HG03378 (cell line): ENCODE measurements at regions not wholly inside any gene's neighbourhood (a gene's known extent, or its start where the extent isn't known, plus 50 kb on each side); places are given as distances from the start of the nearest gene placed in this dataset.
A peak's percentile ranks its signal among the peaks of the same experiment; 100 is the strongest.
"Not testable (repeated sequence)": the region's sequence is repeated elsewhere in the genome, so short reads cannot be mapped to it uniquely, and the experiment has no call there.

Experiments used
- ATAC-seq: cut with Tn5 transposase; IDR thresholded peaks from one replicate; pipeline ENCODE4 v1.9.1; 2021; ENCODE audit warnings: mild to moderate bottlenecking, moderate library complexity; ENCODE audit not compliant: unreplicated experiment

DNA sequence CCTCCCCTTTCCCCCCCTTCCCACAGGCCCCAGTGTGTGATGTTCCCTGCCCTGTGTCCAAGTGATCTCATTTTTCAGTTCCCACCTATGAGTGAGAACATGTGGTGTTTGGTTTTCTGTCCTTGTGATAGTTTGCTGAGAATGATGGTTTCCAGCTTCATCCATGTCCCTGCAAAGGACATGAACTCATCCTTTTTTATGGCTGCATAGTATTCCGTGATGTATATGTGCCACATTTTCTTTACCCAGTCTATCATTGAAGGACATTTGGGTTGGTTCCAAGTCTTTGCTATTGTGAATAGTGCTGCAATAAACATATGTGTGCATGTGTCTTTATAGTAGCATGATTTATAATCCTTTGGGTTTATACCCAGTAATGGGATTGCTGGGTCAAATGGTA lies 106.0 kb upstream of the CADM1 start:
- not testable (repeated sequence) for ATAC-seq

DNA sequence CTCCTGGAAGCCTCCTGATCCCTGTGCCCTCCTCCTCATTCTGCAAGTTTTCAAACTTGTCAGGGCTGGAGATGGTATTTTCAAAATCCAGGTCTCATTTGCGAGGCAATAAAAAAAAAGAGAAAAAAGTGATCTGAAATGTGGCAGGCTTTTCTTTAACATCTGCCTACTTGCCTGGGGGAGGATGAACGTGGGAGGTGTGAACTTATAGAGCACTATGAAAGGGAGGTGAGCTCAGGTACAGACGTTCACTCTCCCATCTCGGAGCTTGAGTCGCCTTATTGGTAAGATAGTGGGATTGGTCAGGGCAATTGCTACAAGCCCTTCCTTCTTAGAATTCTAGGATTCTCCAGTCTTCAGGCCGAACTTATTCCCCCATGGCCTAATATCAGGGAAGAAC lies 104.8 kb upstream of the CADM1 start:
- no peak for ATAC-seq

DNA sequence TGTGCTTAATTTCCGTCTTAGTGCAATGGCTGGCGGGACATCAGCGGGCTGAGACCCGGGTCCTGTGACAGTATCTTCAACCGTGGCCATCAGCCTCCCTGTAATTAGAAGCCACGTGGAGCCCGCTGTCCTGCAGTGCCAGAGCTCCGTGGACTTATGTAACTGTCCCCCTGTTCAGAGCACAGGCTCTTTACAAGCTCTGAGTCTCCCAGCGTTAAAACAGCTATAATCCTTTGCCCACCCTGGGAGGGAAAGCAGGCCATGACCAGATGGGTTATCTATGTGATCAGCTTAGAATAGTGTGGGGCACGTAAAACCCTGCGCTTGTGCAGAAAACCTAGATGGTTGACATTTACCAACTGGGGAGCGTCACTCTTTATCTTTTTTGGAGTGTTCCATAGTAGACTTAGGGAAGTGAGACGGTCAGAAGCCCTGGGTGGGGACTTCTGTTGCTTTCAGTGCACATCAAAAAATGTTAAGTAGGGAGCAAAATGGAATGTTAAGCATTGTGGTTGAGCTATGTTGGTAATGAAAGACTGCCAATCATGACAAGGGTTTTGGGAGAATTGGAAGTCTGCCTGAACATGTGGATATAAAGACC lies 103.5 kb upstream of the CADM1 start:
- ATAC-seq: no peak

DNA sequence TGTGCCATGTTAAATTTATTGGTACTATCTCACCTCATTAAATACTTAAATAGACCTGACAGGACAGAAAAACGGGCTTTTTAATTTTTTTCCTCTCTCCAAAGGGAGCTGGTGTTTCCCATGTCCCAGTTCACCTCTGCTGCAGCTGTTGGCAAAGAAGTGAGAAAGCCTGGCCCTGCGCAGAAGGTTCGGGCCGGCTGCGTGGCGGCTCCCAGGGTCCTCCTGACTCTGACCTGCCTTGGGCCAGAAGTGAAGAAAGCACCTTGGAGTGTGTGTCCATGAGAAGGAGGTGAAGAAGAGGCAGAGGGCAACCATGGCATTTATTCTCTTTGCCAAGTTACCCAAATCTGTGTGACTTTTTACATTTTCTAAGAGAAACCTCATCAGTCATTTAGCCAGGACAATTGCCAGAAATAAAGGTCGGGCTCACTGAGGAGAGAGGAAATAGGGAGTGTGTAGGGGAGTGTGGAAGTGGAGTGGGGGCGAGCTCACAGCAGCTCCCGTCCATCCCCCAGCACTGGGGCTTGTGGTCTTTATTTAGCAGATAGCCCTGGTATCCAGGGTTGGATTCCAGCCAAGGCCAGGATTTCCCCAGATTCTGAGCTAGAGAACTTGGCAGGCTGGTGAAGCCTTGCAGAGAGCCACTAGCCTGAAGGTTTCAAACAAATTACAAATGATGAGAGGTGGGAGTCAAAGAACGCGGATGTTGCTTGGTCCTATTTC lies 102.4 kb upstream of the CADM1 start:
- no peak for ATAC-seq

DNA sequence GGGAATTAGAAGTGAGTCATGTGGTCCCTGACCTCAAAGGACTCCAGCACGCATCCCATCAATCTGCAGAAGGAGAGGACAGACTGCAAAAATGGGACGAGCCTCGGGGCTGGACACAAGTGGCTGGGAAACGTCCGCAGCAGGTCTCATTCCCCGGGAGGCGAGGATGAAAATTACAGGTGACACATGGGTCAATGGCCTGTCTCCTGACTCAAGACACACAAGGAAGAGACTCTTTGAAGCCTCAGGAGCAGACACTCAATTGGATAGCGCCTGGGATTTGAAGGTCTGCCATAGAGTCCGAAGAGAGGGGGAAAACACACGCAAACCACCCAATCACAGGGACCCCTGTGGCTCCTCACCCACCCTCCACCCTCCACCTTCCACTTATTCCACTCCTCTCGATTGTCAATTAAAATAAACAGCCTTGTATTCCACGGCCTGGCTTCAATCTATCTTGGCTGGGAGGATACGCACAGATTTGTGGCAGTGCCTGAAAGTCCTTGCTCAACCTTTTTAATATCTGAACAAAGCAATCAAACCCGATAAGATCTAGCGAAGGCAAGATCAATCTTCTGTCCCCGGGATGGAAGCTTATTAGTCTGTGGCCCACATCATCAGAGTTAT lies 101.8 kb upstream of the CADM1 start:
- no peak for ATAC-seq

DNA sequence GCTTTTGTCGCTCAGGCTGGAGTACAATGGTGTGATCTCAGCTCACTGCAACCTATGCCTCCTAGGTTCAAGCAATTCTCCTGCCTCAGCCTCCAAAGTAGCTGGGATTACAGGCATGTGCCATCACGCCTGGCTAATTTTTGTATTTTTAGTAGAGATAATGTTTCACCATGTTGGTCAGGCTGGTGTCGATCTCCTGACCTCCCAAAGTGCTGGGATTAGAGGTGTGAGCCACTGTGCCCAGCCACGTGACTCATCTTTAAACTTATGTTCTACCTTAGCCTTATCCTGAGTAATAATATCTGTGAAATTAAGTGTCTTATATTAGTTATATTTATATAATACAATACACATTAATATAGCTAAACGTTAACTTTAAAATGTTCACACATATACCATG lies 101.2 kb upstream of the CADM1 start:
- not testable (repeated sequence) for ATAC-seq

DNA sequence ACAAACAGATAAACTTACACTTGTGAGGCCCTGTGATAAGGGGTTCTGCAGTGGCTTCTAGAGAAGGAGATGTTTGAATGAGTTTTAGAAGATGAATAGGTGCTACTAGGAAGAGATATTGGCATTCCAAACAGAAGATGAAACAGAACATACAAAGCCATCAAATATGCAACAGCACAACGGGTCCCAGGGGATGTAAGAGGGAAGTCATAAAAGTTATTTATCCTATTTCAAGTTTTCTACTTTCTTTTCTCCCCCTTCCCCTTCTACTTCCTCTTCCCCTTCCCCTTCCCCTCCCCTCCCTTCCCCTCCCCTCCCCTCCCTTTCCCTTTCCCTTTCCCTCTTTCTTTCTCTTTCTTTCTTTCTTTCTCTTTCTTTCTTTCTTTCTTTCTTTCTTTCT lies 94.9 kb upstream of the CADM1 start:
- ATAC-seq: no peak

DNA sequence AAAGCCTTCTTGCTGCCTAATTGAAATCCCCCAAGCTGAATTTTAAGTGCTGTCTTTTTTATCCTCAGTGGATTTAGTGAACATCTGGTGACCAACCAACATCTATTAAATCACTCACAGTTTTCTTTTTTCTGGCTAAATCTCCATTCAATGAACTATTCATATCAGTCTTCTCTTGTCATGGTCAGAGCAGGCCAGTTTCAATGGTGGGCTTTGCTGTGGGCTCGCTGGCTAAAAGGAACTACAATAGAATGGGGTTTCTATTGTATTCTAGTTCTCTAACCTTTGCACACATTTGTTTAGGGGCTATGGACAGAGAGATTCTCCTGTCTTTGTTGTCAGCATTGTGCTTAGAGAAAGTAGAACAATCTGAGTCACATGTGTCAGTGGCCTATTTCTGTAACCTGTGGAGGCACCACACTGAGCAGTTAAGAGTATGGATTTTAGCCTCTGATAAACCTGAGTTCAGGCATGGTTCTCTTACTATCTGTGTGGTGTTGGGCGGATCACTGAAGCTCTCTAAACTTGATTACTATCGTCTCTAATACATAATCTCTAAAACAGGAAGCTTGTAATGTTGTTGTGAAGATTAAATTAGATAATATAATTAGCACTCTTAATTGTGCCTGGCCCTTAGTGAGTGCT lies 94.2 kb upstream of the CADM1 start:
- ATAC-seq: no peak

DNA sequence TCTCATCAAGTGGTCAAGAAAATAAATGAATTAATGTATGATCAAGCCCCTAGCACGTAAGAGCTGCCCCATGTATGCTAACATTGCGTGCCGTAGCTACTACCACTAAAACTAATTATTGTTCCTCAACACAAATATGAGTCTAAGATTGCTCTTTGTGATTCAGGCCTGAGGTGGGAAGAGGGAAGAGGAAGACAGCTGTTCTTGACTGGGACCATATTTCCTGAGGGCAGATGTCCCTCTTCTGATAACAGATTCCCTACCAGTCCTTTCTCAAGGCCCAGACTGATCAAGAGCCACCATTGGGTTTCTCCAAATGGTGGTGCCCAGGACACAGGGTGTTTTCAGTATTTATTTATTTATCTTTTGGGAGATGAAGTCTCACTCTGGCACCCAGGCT lies 87.2 kb upstream of the CADM1 start:
- no peak for ATAC-seq

DNA sequence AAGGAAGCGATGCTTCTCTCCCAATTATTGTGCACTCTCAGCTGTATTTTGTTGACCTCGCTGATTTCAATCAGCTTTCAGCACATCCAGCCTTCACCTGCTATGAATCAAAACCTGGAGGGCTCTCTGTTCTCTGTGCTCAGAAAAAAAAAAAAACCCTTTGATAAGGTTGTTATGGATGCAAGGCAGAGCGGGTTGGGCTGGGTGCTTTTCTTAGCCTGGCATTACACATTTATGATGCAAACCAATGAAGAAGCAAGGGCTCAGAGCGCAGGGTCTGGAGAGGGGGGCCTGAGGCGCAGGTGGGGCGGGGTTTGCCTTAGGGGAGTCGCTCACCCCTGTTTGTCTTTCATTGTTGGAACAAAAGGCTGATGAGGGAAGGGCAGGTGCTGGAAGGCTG lies 86.0 kb upstream of the CADM1 start:
- no peak for ATAC-seq

DNA sequence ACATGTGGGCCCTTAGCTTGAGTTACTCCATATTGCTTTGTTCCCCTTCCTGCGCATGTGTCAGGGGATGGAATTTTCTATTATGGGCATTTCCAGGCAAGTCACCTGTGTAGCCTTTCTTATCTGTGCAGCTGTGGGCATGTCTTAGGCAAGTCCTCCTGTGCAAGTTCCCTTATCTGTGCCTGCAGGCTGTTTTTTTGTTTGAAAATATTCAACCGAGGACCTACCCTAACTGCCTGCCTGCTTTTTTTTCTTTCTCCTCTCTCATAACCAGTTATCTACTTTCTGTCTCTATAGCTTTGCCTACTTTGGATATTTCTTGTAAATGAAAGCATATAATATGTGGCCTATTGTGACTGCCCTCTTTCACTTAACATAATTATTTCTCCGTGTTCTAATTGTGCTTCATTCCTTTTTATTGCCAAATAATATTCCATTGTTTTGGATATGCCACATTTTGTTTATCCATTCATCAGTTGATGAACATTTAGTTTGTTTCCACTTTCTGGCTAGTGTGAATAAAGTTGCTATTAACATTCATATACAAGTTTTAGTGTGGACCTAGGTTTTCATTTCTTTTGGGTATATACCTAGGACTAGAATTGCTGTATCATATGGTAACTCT lies 83.6 kb upstream of the CADM1 start:
- ATAC-seq: no peak

DNA sequence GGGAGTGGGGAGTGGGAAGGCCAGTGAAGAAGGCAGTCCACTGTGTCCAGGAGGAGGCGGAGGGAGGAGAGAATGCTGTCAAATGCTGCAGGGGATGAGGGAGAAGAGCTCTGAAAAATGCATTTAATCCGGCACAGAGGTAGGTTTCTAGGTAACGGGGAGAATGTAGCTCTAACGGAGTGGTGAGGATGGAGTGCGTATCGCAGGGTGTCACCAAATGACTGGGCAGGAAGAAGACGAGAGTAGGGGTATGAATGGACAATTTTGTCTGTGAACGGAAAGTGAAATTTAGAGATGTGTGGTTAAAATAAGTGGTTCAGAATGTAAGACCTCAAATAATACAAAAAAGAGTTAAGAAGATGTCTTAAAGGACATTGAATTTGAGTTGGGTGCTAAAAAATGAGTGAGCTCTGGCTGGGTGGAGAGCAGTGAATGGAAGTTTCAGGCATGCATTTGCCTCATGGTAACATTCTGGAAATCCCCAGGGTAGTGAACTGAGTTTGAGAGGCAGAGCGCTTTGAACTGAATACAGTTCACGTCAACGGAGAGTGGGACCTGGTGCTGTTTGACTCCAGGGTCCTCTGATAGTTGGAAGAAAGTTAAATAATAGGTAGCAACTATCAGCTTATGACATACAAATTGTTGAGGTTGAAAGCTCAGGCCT lies 81.3 kb upstream of the CADM1 start:
- peak; percentile 66 for ATAC-seq

DNA sequence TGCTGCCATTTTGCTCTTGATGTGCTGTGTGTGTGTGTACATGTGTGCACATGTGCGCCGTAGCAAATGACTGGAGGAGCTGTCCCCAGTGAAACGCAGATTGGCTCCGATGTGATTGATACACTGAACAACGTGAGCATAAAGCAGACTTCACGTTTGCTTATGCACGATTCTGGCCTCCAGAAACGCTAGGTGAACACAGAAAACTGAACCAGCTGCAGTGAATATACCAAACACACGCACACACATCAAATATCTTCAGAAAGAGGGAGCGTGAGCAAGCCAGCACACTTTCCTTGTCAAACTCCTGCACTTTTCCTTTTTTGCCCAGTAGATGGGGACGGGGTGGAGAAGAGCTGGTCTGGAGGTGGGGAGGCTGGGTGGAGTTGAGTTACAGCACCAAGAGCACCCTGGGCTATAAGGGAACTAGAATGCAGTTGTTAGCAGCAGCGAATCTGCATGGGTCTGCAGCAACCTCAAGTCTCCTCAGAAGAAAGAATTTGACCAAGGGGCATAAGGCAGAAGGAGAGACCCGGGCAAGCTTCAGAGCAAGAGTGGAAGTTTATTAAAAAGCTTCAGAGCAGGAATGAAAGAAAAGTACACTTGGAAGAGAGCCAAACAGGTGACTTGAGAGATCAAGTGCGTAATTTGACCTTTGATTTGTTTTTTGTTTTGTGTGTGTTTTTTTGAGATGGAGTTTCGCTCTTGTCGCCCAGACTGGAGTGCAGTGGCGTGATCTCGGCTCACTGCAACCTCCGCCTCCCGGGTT lies 77.8 kb upstream of the CADM1 start:
- no peak for ATAC-seq

DNA sequence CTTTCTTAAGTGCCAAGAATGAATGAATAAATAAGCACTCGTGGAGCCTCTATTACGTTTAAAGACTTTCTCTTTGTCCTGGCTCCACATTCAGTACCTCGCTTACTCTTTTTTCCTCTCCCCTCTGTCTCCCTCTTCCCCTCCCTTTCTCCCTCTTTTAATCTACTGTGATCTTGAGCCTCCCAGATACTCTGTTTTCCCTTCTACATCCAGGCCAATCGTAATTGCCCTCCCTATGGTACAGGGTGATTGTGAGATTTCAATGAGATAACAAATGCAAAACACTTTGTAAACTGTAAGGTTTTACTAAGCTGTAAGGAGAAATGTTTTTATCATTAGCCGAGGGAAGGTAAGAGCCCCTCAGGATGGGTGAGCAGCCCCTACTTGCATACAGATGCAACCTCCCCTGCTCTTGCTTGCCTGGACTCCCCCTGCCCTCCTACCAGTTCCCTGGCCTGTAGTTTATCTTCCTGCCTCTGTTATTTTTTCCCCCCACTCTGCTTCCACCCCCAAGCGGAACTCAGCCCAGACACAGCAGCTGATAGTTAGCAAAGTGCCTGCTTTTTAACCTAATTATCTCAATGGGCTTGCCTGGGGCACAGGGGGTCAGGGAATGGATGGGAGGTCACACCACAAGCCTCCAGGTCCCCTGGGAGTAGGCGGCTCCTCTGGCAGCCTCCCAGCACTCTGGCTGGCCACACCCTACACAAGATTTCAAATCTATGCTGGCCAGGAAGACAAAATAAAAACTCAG lies 76.9 kb upstream of the CADM1 start:
- no peak for ATAC-seq

DNA sequence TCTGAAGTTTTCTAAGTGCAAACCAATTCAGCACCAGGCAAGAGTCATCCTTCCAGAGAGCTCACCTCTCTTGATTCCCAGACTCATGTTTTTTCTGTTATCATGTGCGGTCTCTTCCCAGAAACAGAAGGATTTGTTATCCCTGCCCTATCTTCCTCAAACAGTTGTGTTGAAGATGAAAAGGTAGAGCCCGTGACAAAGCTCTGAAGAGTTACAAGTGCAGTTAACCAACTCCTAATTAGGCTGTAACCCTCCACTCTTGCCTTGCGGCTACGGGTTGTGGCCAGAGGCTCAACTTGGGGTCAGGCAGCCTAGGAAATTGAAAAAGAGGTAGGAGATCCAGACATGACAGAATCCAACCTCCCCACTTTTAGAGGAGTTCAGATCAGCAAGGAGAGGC lies 76.2 kb upstream of the CADM1 start:
- no peak for ATAC-seq

DNA sequence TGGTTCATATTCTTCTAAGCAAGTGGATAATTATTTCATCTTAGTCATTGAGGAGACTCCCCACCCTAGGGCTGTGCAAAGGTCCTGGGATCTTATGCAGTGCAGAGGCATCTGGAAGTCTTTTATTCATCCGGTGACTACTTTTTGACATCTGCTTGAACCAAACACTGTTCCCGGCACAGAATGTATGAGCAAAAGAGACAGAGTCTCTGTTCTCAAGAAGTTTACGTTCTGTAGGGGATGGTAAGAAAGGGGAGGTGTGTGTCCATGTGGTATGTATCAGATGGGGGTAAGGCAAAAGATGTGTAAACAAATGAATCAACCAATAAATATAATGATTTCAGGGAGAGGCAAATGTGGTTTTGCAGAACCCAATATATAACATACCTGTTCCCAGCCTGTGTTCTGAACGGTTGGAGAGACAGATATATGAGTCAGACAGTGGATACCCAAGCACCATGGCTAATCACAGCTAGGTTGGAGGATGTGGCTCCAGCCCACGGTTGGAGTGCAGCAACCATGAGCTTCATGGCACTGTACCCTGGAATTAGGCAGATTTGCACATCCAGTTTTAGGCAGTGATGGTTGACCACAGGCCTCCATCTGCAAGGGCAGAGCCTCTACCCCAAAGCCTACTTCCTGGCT lies 75.1 kb upstream of the CADM1 start:
- no peak for ATAC-seq

DNA sequence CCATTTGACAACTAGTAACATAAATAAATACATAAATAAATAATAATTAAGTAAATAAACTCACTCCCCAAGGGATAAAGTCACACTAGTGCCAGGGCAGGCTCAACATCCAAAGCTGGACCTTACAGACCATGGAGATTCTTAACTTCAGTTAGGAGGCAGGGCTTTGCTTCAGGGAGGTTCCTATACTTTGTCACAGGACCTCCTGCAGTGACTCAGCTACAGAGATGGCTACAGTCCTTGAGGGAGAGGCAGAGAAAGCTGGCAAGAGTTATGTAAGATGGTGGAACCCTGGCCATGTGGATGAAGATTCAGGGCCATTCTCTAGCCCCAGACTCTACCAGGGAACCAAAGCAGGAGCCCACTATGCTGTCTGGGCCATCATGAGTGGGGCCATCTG lies 74.1 kb upstream of the CADM1 start:
- no peak for ATAC-seq

DNA sequence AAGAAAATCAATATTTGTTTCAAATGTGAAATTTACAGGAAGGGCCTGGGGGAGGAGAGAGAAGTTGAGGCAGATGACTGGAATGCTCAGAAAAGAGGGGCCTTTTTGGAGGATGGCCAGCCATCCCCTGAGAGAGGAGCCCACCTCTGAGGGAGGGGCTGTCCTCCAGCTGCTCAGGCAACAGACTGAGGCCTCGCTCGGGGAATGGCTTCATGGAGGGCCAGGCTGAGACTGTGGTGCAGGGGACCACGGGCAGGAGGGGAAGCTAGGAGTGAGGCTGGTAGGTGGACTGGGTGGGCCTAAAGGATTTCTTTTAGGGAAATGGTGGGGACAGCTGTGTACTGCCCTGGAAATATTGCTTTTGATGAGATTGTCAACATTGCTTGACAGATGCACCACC lies 73.5 kb upstream of the CADM1 start:
- no peak for ATAC-seq
